Astrocyte of the spinal cord (primary cell): ENCODE measurements at regions not wholly inside any gene's neighbourhood (a gene's known extent, or its start where the extent isn't known, plus 50 kb on each side); places are given as distances from the start of the nearest gene placed in this dataset.
A peak's percentile ranks its signal among the peaks of the same experiment; 100 is the strongest.

Experiments
- DNase-seq: peaks from one replicate; pipeline ENCODE4 v3.0.0; 2011; ENCODE audit warnings: low read depth, low spot score
- H3K4me3 ChIP-seq: 2 replicates; pipeline ENCODE4 v1.5.1; 2011; ENCODE audit warnings: low read depth, mild to moderate bottlenecking, low read length, moderate library complexity
- in situ Hi-C: cut with HindIII; loops from 2 replicates; pipeline ENCODE4 v1.10.0; 2017; ENCODE audit warnings: low sequenced_read_pairs
- TF ChIP-seq, protein P1 (sequence below): IDR thresholded peaks from 2 replicates; pipeline ENCODE4 v1.5.1; 2012; ENCODE audit warnings: low read depth, mild to moderate bottlenecking, low read length, inconsistent platforms

DNA sequence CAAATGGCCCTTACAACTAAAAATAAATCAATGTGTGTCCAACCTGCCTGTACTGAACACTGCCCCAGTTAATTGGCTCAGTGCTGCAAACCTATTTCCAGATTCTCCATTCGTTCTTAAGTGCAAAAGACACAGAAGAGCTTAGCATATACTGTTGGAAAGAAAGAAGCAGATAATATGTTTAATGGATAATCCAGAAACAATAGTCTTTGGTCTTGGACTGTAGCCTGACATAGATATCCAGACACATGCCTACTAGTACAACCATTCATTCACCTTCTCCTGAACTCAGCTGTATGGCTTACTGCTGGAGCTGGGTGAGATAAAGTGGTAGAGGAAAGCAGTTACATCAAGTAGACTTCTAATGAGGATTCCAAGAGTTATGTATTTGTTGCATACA lies 77.0 kb downstream of the LUZP4 start:
- H3K4me3 ChIP-seq, result no peak overlapping the region
- in situ Hi-C loops, result no loop called here
- DNase-seq, result no peak
- TF ChIP-seq, protein P1, sequence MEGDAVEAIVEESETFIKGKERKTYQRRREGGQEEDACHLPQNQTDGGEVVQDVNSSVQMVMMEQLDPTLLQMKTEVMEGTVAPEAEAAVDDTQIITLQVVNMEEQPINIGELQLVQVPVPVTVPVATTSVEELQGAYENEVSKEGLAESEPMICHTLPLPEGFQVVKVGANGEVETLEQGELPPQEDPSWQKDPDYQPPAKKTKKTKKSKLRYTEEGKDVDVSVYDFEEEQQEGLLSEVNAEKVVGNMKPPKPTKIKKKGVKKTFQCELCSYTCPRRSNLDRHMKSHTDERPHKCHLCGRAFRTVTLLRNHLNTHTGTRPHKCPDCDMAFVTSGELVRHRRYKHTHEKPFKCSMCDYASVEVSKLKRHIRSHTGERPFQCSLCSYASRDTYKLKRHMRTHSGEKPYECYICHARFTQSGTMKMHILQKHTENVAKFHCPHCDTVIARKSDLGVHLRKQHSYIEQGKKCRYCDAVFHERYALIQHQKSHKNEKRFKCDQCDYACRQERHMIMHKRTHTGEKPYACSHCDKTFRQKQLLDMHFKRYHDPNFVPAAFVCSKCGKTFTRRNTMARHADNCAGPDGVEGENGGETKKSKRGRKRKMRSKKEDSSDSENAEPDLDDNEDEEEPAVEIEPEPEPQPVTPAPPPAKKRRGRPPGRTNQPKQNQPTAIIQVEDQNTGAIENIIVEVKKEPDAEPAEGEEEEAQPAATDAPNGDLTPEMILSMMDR, result no peak

- H3K4me3 ChIP-seq, result no peak overlapping the region
- peak; percentile 80 for DNase-seq
- in situ Hi-C loops, result no loop called here
- TF ChIP-seq, protein P1, result no peak
Measured at GRCh38 chrX:115367455-115367854, 77.9 kb downstream of the LUZP4 start.

DNA sequence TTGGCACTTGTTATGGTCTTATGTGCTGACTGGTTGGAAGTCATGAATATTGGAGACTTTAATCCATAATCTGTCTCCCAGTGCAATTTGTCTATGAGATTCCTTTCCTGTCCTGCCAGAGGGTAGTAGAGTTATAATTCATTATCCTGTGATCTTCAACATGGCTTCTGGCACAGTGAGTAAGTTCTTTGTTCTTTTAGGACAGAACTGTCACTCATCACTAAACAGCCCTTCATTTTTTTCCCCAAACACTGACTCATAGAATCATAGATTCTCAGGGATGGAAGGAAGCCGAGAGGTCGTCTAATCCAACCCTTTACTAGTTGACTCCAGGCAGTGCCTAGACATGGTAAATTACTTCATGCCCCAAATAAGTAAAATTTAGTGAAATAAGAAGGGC lies 78.4 kb downstream of the LUZP4 start:
- peak; percentile 29 for DNase-seq
- TF ChIP-seq, protein P1, result no peak
- in situ Hi-C loops, result no loop called here
- H3K4me3 ChIP-seq, result no peak overlapping the region

DNA sequence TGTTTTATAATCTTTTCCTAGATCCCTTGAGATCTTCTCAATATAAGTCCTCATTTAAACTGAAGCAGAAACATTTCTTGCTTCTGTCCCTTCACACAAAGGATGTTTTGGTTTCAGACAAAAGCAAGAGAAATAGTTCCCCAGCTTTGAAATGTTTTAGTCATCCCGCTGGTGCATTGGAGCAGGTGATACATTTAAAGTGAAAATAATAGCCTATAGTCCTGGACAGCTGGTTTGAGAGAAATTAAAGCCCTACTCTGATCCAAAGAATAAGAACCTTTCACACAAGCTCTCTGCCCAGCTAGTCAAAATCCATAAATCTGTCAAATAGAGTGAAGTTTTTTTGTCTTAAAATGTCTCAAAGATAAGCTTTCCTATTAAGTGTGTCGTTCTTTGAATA lies 79.4 kb downstream of the LUZP4 start:
- DNase-seq, result peak; percentile 8
- H3K4me3 ChIP-seq, result no peak overlapping the region
- TF ChIP-seq, protein P1, result no peak
- in situ Hi-C loops, result no loop called here

DNA sequence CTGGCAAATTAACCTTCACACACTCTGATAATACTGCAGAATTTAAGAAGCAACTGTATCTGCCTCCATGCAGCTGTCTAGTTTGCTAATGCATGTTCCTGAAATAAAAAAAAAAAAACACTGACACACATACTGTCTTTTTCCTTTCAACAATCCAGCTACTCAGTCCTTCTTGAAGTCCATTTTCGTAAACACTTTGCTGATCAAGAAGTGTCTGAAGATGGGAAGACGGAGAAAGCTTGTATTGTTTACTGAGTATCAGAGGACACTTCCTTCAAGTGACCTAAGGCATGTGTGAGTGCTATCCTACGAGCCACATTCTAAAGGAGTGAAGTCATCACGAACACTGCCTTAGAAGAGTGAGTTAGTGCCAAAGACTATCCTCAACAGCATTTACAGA lies 82.6 kb downstream of the LUZP4 start:
- DNase-seq, result peak; percentile 67

DNA sequence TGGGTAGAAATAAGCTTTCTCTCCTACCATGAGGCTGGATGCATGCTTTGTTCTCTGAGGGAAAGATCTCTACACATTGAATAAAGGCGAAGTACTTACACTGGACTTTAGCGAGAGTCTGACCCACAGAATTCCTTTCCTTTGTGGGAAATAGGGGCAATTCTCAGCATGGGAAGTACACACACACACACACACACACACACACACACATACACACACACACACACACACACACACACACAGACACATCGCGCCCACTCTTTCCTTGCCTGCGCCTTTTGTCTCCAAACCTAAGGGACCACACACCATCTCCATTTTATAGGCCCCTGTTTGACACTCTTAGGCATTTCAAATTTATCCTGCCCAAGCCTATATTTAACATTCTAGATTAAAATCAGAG lies 83.8 kb downstream of the LUZP4 start:
- no peak overlapping the region for H3K4me3 ChIP-seq
- TF ChIP-seq, protein P1, result no peak

More for the DNA sequence above, 82.6 kb downstream of the LUZP4 start:
- H3K4me3 ChIP-seq, result no peak overlapping the region
- TF ChIP-seq, protein P1, result no peak
- in situ Hi-C loops, result no loop called here

GRCh38 chrX:115378471-115378870 lies 89.0 kb downstream of the LUZP4 start:
- DNase-seq, result peak; percentile 32
- in situ Hi-C loops, result no loop called here
- TF ChIP-seq, protein P1, result peak; percentile 8
- H3K4me3 ChIP-seq, result no peak overlapping the region

More for the DNA sequence above, 83.8 kb downstream of the LUZP4 start:
- DNase-seq, result no peak
- in situ Hi-C loops, result no loop called here
